ENCODE measurements at regions not wholly inside any gene's neighbourhood (a gene's known extent, or its start where the extent isn't known, plus 50 kb on each side); places are given as distances from the start of the nearest gene placed in this dataset.

GRCh38 chr5:61828856-61829255, 477.1 kb upstream of the KIF2A start:
- peaks cover 10% of the 10 kb centered on the region for H3K27me3 Mint-ChIP-seq (ENCODE audit: low read depth)
- no peak overlapping the region for H3K4me3 Mint-ChIP-seq
- H3K36me3 Mint-ChIP-seq, result no peaks in the 10 kb centered on the region
- no peak for TF ChIP-seq CTCF (IDR thresholded peaks at IDR 0.05; ENCODE audit: unreplicated experiment)
- no peak for DNase-seq (ENCODE audit: low spot score in 2 of 2, unreplicated experiment in 2 of 2)
- no peaks in the 10 kb centered on the region for H3K9me3 Mint-ChIP-seq
- H3K27ac Mint-ChIP-seq, result no peak overlapping the region
- peaks cover 2% of the 10 kb centered on the region for H3K4me1 Mint-ChIP-seq

GRCh38 chr5:61831736-61832135, 474.3 kb upstream of the KIF2A start:
- peaks cover 33% of the 10 kb centered on the region for H3K27me3 Mint-ChIP-seq (ENCODE audit: low read depth)
- no peak overlapping the region for H3K27ac Mint-ChIP-seq
- DNase-seq (ENCODE audit: low spot score in 2 of 2, unreplicated experiment in 2 of 2), result no peak
- no peaks in the 10 kb centered on the region for H3K36me3 Mint-ChIP-seq
- no peak for TF ChIP-seq CTCF (IDR thresholded peaks at IDR 0.05; ENCODE audit: unreplicated experiment)
- peaks cover 2% of the 10 kb centered on the region for H3K4me1 Mint-ChIP-seq
- H3K4me3 Mint-ChIP-seq, result no peak overlapping the region
- H3K9me3 Mint-ChIP-seq, result no peaks in the 10 kb centered on the region

GRCh38 chr5:61837788-61838187, 468.2 kb upstream of the KIF2A start:
- peaks cover 13% of the 10 kb centered on the region for H3K9me3 Mint-ChIP-seq
- no peak for DNase-seq (ENCODE audit: low spot score in 2 of 2, unreplicated experiment in 2 of 2)
- H3K27me3 Mint-ChIP-seq (ENCODE audit: low read depth), result peaks cover 43% of the 10 kb centered on the region
- TF ChIP-seq CTCF (IDR thresholded peaks at IDR 0.05; ENCODE audit: unreplicated experiment), result no peak
- H3K36me3 Mint-ChIP-seq, result no peaks in the 10 kb centered on the region
- H3K27ac Mint-ChIP-seq, result no peak overlapping the region
- H3K4me3 Mint-ChIP-seq, result no peak overlapping the region
- H3K4me1 Mint-ChIP-seq, result peaks cover 7% of the 10 kb centered on the region

GRCh38 chr5:61840361-61840760, 465.6 kb upstream of the KIF2A start:
- H3K27me3 Mint-ChIP-seq (ENCODE audit: low read depth), result peaks cover 35% of the 10 kb centered on the region
- no peak for DNase-seq (ENCODE audit: low spot score in 2 of 2, unreplicated experiment in 2 of 2)
- TF ChIP-seq CTCF (IDR thresholded peaks at IDR 0.05; ENCODE audit: unreplicated experiment), result no peak
- H3K27ac Mint-ChIP-seq, result peak overlapping the region; percentile 8
- peaks cover 7% of the 10 kb centered on the region for H3K4me1 Mint-ChIP-seq
- no peak overlapping the region for H3K4me3 Mint-ChIP-seq
- no peaks in the 10 kb centered on the region for H3K36me3 Mint-ChIP-seq
- peaks cover 13% of the 10 kb centered on the region for H3K9me3 Mint-ChIP-seq

GRCh38 chr5:61842840-61843239, 463.2 kb upstream of the KIF2A start:
- TF ChIP-seq CTCF (IDR thresholded peaks at IDR 0.05; ENCODE audit: unreplicated experiment), result no peak
- DNase-seq (ENCODE audit: low spot score in 2 of 2, unreplicated experiment in 2 of 2), result no peak
- H3K9me3 Mint-ChIP-seq, result peaks cover 26% of the 10 kb centered on the region
- H3K27ac Mint-ChIP-seq, result no peak overlapping the region
- no peaks in the 10 kb centered on the region for H3K36me3 Mint-ChIP-seq
- peaks cover 15% of the 10 kb centered on the region for H3K27me3 Mint-ChIP-seq (ENCODE audit: low read depth)
- no peak overlapping the region for H3K4me3 Mint-ChIP-seq
- H3K4me1 Mint-ChIP-seq, result peaks cover 7% of the 10 kb centered on the region

GRCh38 chr5:61850696-61851095, 455.3 kb upstream of the KIF2A start:
- Mint-ChIP-seq H3K36me3 (no peaks in the 10 kb centered on the region), H3K27ac (no peak overlapping the region), H3K4me3 (no peak overlapping the region), H3K27me3 (ENCODE audit: low read depth) (peaks cover 24% of the 10 kb centered on the region), H3K4me1 (no peaks in the 10 kb centered on the region), H3K9me3 (peaks cover 35% of the 10 kb centered on the region)
- no peak for TF ChIP-seq CTCF (IDR thresholded peaks at IDR 0.05; ENCODE audit: unreplicated experiment)
- DNase-seq (ENCODE audit: low spot score in 2 of 2, unreplicated experiment in 2 of 2), result no peak

Data from mesothelial cell of epicardium (in vitro differentiated cells).